ENCODE measurements at regions not wholly inside any gene's neighbourhood (a gene's known extent, or its start where the extent isn't known, plus 50 kb on each side); places are given as distances from the start of the nearest gene placed in this dataset.
"Not testable (repeated sequence)": the region's sequence is repeated elsewhere in the genome, so short reads cannot be mapped to it uniquely, and the experiment has no call there.

GRCh38 chr14:84084056-84084630 lies 1445.8 kb upstream of the FLRT2 start:
- DNase-seq: no peak

GRCh38 chr14:84085493-84085892 lies 1444.5 kb upstream of the FLRT2 start:
- no peak for DNase-seq

GRCh38 chr14:84086714-84087113 lies 1443.2 kb upstream of the FLRT2 start:
- no peak for DNase-seq

GRCh38 chr14:84087986-84088531 lies 1441.9 kb upstream of the FLRT2 start:
- no peak for DNase-seq

- no peak for DNase-seq
Measured at GRCh38 chr14:84090837-84091236, 1439.1 kb upstream of the FLRT2 start.

GRCh38 chr14:84095681-84096080 lies 1434.3 kb upstream of the FLRT2 start:
- DNase-seq: no peak

GRCh38 chr14:84098261-84098660 lies 1431.7 kb upstream of the FLRT2 start:
- DNase-seq: no peak

GRCh38 chr14:84099560-84099959 lies 1430.4 kb upstream of the FLRT2 start:
- not testable (repeated sequence) for DNase-seq

GRCh38 chr14:84107835-84108343 lies 1422.1 kb upstream of the FLRT2 start:
- no peak for DNase-seq

- DNase-seq: no peak
Measured at GRCh38 chr14:84108746-84109457, 1421.0 kb upstream of the FLRT2 start.

- DNase-seq: no peak
Measured at GRCh38 chr14:84112589-84112988, 1417.4 kb upstream of the FLRT2 start.

GRCh38 chr14:84125676-84126075 lies 1404.3 kb upstream of the FLRT2 start:
- no peak for DNase-seq

- DNase-seq: no peak
Measured at GRCh38 chr14:84127495-84127894, 1402.4 kb upstream of the FLRT2 start.

GRCh38 chr14:84128050-84128449 lies 1401.9 kb upstream of the FLRT2 start:
- no peak for DNase-seq

- no peak for DNase-seq
Measured at GRCh38 chr14:84129007-84129406, 1400.9 kb upstream of the FLRT2 start.

- DNase-seq: no peak
Measured at GRCh38 chr14:84129941-84130340, 1400.0 kb upstream of the FLRT2 start.

GRCh38 chr14:84131924-84132323 lies 1398.0 kb upstream of the FLRT2 start:
- DNase-seq: no peak

- no peak for DNase-seq
Measured at GRCh38 chr14:84144166-84144565, 1385.8 kb upstream of the FLRT2 start.

GRCh38 chr14:84152452-84152851 lies 1377.5 kb upstream of the FLRT2 start:
- no peak for DNase-seq

- DNase-seq: no peak
Measured at GRCh38 chr14:84162633-84163032, 1367.3 kb upstream of the FLRT2 start.

GRCh38 chr14:84167026-84167425 lies 1362.9 kb upstream of the FLRT2 start:
- no peak for DNase-seq

- no peak for DNase-seq
Measured at GRCh38 chr14:84180336-84180735, 1349.6 kb upstream of the FLRT2 start.

GRCh38 chr14:84181072-84181471 lies 1348.9 kb upstream of the FLRT2 start:
- no peak for DNase-seq

Measured in renal pelvis (tissue), 1 donor.